Astrocyte (in vitro differentiated cells and primary cell): ENCODE measurements at regions not wholly inside any gene's neighbourhood (a gene's known extent, or its start where the extent isn't known, plus 50 kb on each side); places are given as distances from the start of the nearest gene placed in this dataset.

Source experiments
- DNase-seq: peaks from one replicate; pipeline ENCODE4 v3.0.0-alpha.2; 2010; ENCODE audit warnings: low read depth
- FAIRE-seq: peaks from 2 replicates; lab custom pipeline; 2011; peaks lifted over from hg19 to GRCh38; lab: Jason Lieb, UNC
- H2AFZ ChIP-seq: 2 replicates; pipeline ENCODE4 v1.6.0; 2012; ENCODE audit warnings: low read depth, low read length, inconsistent platforms
- H3K27ac ChIP-seq: 2 replicates; pipeline ENCODE4 v1.5.1; 2011; ENCODE audit warnings: low read depth, low read length, inconsistent platforms
- H3K27me3 ChIP-seq: 2 replicates; pipeline ENCODE4 v1.6.0; 2011; ENCODE audit warnings: low read length, inconsistent platforms; ENCODE audit not compliant: insufficient read depth
- H3K36me3 ChIP-seq: 2 replicates; pipeline ENCODE4 v1.5.1; 2011; ENCODE audit warnings: low read length, inconsistent platforms; ENCODE audit not compliant: insufficient read depth
- H3K4me1 ChIP-seq: 2 replicates; pipeline ENCODE4 v1.5.1; 2011; ENCODE audit warnings: low read length, inconsistent platforms; ENCODE audit not compliant: insufficient read depth
- H3K4me2 ChIP-seq: 2 replicates; pipeline ENCODE4 v1.6.0; 2012; ENCODE audit warnings: low read length, inconsistent platforms
- H3K4me3 ChIP-seq: 2 replicates; pipeline ENCODE4 v1.5.1; 2011; ENCODE audit warnings: low read depth, mild to moderate bottlenecking, low read length, inconsistent platforms; ENCODE audit not compliant: insufficient read depth
- H3K79me2 ChIP-seq: 2 replicates; pipeline ENCODE4 v1.6.0; 2012; ENCODE audit warnings: mild to moderate bottlenecking, low read length, inconsistent platforms; ENCODE audit not compliant: insufficient read depth
- H3K9ac ChIP-seq: 2 replicates; pipeline ENCODE4 v1.6.0; 2012; ENCODE audit warnings: mild to moderate bottlenecking, low read length, inconsistent platforms
- H3K9me3 ChIP-seq: 2 replicates; pipeline ENCODE4 v1.5.1; 2012; ENCODE audit warnings: low read depth, mild to moderate bottlenecking, low read length, inconsistent platforms; ENCODE audit not compliant: insufficient read depth
- H4K20me1 ChIP-seq: 2 replicates; pipeline ENCODE4 v1.6.0; 2012; ENCODE audit warnings: low read length, inconsistent platforms; ENCODE audit not compliant: insufficient read depth
- H3K27ac Mint-ChIP-seq: one replicate; pipeline ENCODE4 v1.8.0; 2021; ENCODE audit warnings: mild to moderate bottlenecking, mixed read lengths; ENCODE audit not compliant: unreplicated experiment
- H3K27me3 Mint-ChIP-seq: one replicate; pipeline ENCODE4 v1.8.0; 2021; ENCODE audit warnings: low read depth, mixed read lengths; ENCODE audit not compliant: unreplicated experiment
- H3K36me3 Mint-ChIP-seq: one replicate; pipeline ENCODE4 v1.8.0; 2021; ENCODE audit warnings: low read depth, mixed read lengths; ENCODE audit not compliant: unreplicated experiment
- H3K4me1 Mint-ChIP-seq: one replicate; pipeline ENCODE4 v1.8.0; 2021; ENCODE audit warnings: low read depth, mixed read lengths; ENCODE audit not compliant: unreplicated experiment
- H3K4me3 Mint-ChIP-seq: one replicate; pipeline ENCODE4 v1.8.0; 2021; ENCODE audit warnings: mild to moderate bottlenecking, moderate library complexity, mixed read lengths; ENCODE audit not compliant: unreplicated experiment
- H3K9me3 Mint-ChIP-seq: one replicate; pipeline ENCODE4 v1.8.0; 2021; ENCODE audit warnings: mild to moderate bottlenecking, mixed read lengths; ENCODE audit not compliant: unreplicated experiment
- CTCF ChIP-seq: IDR thresholded peaks from 2 replicates; pipeline ENCODE4 v1.5.1; 2011; ENCODE audit warnings: low read depth, mild to moderate bottlenecking, inconsistent platforms, low read length, moderate library complexity; ENCODE audit not compliant: insufficient read depth
- EZH2 ChIP-seq: IDR thresholded peaks from 2 replicates; pipeline ENCODE4 v1.6.1; 2012; ENCODE audit warnings: mild to moderate bottlenecking, low read length, inconsistent platforms; ENCODE audit not compliant: insufficient read depth

GRCh38 chr20:53811577-53811976 is 217.9 kb upstream of the ZNF217 start:
- DNase-seq, result no peak
- FAIRE-seq, result no peak
- Histone ChIP-seq H4K20me1 (no peaks in the 10 kb centered on the region), H3K79me2 (no peaks in the 10 kb centered on the region), H3K36me3 (no peaks in the 10 kb centered on the region), H3K9ac (no peak overlapping the region), H2AFZ (no peak overlapping the region), H3K4me2 (no peak overlapping the region), H3K4me1 (no peaks in the 10 kb centered on the region), H3K9me3 (no peaks in the 10 kb centered on the region), H3K27me3 (no peaks in the 10 kb centered on the region), H3K27ac (no peak overlapping the region), H3K4me3 (no peak overlapping the region)
- no peaks in the 10 kb centered on the region for H3K9me3 Mint-ChIP-seq
- no peak overlapping the region for H3K4me3 Mint-ChIP-seq
- no peaks in the 10 kb centered on the region for H3K4me1 Mint-ChIP-seq
- no peak overlapping the region for H3K27ac Mint-ChIP-seq
- no peaks in the 10 kb centered on the region for H3K27me3 Mint-ChIP-seq
- no peak for TF ChIP-seq EZH2
- no peak for TF ChIP-seq CTCF
- H3K36me3 Mint-ChIP-seq, result no peaks in the 10 kb centered on the region

GRCh38 chr20:53810661-53811355 is 217.2 kb upstream of the ZNF217 start:
- Histone ChIP-seq H4K20me1 (no peaks in the 10 kb centered on the region), H3K4me2 (no peak overlapping the region), H3K27ac (no peak overlapping the region), H3K36me3 (no peaks in the 10 kb centered on the region), H3K4me1 (peaks cover under 1% of the 10 kb centered on the region), H2AFZ (no peak overlapping the region), H3K4me3 (no peak overlapping the region), H3K9me3 (no peaks in the 10 kb centered on the region), H3K79me2 (no peaks in the 10 kb centered on the region), H3K27me3 (no peaks in the 10 kb centered on the region), H3K9ac (no peak overlapping the region)
- Mint-ChIP-seq H3K4me3 (no peak overlapping the region), H3K4me1 (no peaks in the 10 kb centered on the region), H3K27me3 (no peaks in the 10 kb centered on the region), H3K36me3 (no peaks in the 10 kb centered on the region), H3K9me3 (no peaks in the 10 kb centered on the region), H3K27ac (no peak overlapping the region)
- no peak for FAIRE-seq
- no peak for TF ChIP-seq CTCF
- TF ChIP-seq EZH2, result no peak
- no peak for DNase-seq

- peaks cover 1% of the 10 kb centered on the region for H3K4me1 Mint-ChIP-seq
- no peaks in the 10 kb centered on the region for H3K27me3 Mint-ChIP-seq
- no peak overlapping the region for H3K4me3 Mint-ChIP-seq
- Histone ChIP-seq H3K27me3 (no peaks in the 10 kb centered on the region), H4K20me1 (no peaks in the 10 kb centered on the region), H3K4me3 (no peak overlapping the region), H3K4me1 (peaks cover 9% of the 10 kb centered on the region), H3K9ac (no peak overlapping the region), H3K9me3 (no peaks in the 10 kb centered on the region), H3K4me2 (no peak overlapping the region), H2AFZ (no peak overlapping the region), H3K36me3 (no peaks in the 10 kb centered on the region), H3K79me2 (no peaks in the 10 kb centered on the region), H3K27ac (no peak overlapping the region)
- FAIRE-seq, result no peak
- no peak for DNase-seq
- TF ChIP-seq CTCF (no peak), EZH2 (no peak)
- no peaks in the 10 kb centered on the region for H3K9me3 Mint-ChIP-seq
- H3K27ac Mint-ChIP-seq, result no peak overlapping the region
- H3K36me3 Mint-ChIP-seq, result no peaks in the 10 kb centered on the region
These were observed 216.2 kb upstream of the ZNF217 start for GRCh38 chr20:53809728-53810365.
